WTC11 (cell line): ENCODE measurements at regions not wholly inside any gene's neighbourhood (a gene's known extent, or its start where the extent isn't known, plus 50 kb on each side); places are given as distances from the start of the nearest gene placed in this dataset.

ENCODE experiments used
- ATAC-seq: fragments of 200-7000 bp; cut with Tn5 transposase; 2 replicates; pipeline ENCODE4 v1.10.0; 2021; ENCODE audit warnings: mild to moderate bottlenecking, moderate library complexity
- CTCF ChIA-PET: fragments of 300-600 bp; sonication (Branson Sonifier 250); formaldehyde crosslinking; loops from one replicate; lab custom pipeline; 2021; ENCODE audit warnings: antibody characterized with exemption; lab: Charles Lee
- POLR2A ChIA-PET: fragments of 350-600 bp; sonication (Branson Sonifier 250); formaldehyde crosslinking; loops from one replicate; lab custom pipeline; 2021; ENCODE audit warnings: antibody characterized with exemption; lab: Charles Lee
- DNase-seq: peaks from one replicate; pipeline ENCODE4 v3.0.0; 2021; ENCODE audit warnings: low spot score
- H3K27ac Mint-ChIP-seq: 2 replicates; pipeline ENCODE4 v1.8.0; 2021; ENCODE audit warnings: mixed read lengths
- H3K27me3 Mint-ChIP-seq: 2 replicates; pipeline ENCODE4 v1.8.0; 2021; ENCODE audit warnings: low read depth, mild to moderate bottlenecking, moderate library complexity, mixed read lengths
- H3K36me3 Mint-ChIP-seq: 2 replicates; pipeline ENCODE4 v1.8.0; 2021; ENCODE audit warnings: mixed read lengths
- H3K4me1 Mint-ChIP-seq: 2 replicates; pipeline ENCODE4 v1.8.0; 2022; ENCODE audit warnings: mixed read lengths
- H3K4me3 Mint-ChIP-seq: 2 replicates; pipeline ENCODE4 v1.8.0; 2021; ENCODE audit warnings: mild to moderate bottlenecking, moderate library complexity, mixed read lengths
- H3K9me3 Mint-ChIP-seq: 2 replicates; pipeline ENCODE4 v1.8.0; 2021; ENCODE audit warnings: mixed read lengths
- CBFB ChIP-seq: sonication (generic); formaldehyde crosslinking; IDR thresholded peaks from 2 replicates; pipeline ENCODE4 v1.8.1; 2022; ENCODE audit warnings: mild to moderate bottlenecking, low read depth, missing genetic modification reagents
- CREM ChIP-seq: sonication (generic); formaldehyde crosslinking; IDR thresholded peaks from 2 replicates; pipeline ENCODE4 v1.8.1; 2022; ENCODE audit warnings: mild to moderate bottlenecking, missing genetic modification reagents, moderate library complexity
- ELF4 ChIP-seq: sonication (generic); formaldehyde crosslinking; IDR thresholded peaks from 2 replicates; pipeline ENCODE4 v1.8.1; 2022; ENCODE audit warnings: low read depth, mild to moderate bottlenecking, moderate library complexity, missing genetic modification reagents
- FOXK1 ChIP-seq: sonication (generic); formaldehyde crosslinking; IDR thresholded peaks from 2 replicates; pipeline ENCODE4 v1.8.0; 2022; ENCODE audit warnings: mild to moderate bottlenecking, moderate library complexity, missing genetic modification reagents
- IRF2 ChIP-seq: sonication (generic); formaldehyde crosslinking; IDR thresholded peaks from 2 replicates; pipeline ENCODE4 v1.8.0; 2022; ENCODE audit warnings: low read depth, missing genetic modification reagents, borderline replicate concordance
- RORB ChIP-seq: fragments of 250-450 bp; sonication (Bioruptor Pico); IDR thresholded peaks from 2 replicates; pipeline ENCODE4 v1.9.0; 2021; ENCODE audit warnings: mild to moderate bottlenecking
- SOX15 ChIP-seq: fragments of 250-450 bp; sonication (Bioruptor Pico); IDR thresholded peaks from 2 replicates; pipeline ENCODE4 v1.9.0; 2021; ENCODE audit warnings: mild to moderate bottlenecking
- TEAD4 ChIP-seq: sonication (generic); formaldehyde crosslinking; IDR thresholded peaks from 2 replicates; pipeline ENCODE4 v1.8.0; 2022; ENCODE audit warnings: mild to moderate bottlenecking, missing genetic modification reagents
- ZNF219 ChIP-seq: sonication (generic); formaldehyde crosslinking; IDR thresholded peaks from 2 replicates; pipeline ENCODE4 v1.8.0; 2023; ENCODE audit warnings: missing genetic modification reagents, mild to moderate bottlenecking, borderline replicate concordance
- ZNF232 ChIP-seq: sonication (generic); formaldehyde crosslinking; IDR thresholded peaks from 2 replicates; pipeline ENCODE4 v1.8.0; 2022; ENCODE audit warnings: mild to moderate bottlenecking, missing genetic modification reagents
- ZNF396 ChIP-seq: fragments of 250-450 bp; sonication (Bioruptor Pico); IDR thresholded peaks from 2 replicates; pipeline ENCODE4 v1.8.0; 2021; ENCODE audit warnings: mild to moderate bottlenecking, moderate library complexity, borderline replicate concordance
- ZNF423 ChIP-seq: fragments of 250-450 bp; sonication (Bioruptor Pico); IDR thresholded peaks from 2 replicates; pipeline ENCODE4 v2.1.2; 2022; ENCODE audit warnings: mild to moderate bottlenecking, moderate library complexity
- ZNF425 ChIP-seq: fragments of 250-450 bp; sonication (Bioruptor Pico); conservative IDR thresholded peaks from 2 replicates; pipeline ENCODE4 v1.9.0; 2021; ENCODE audit warnings: mild to moderate bottlenecking
- ZNF671 ChIP-seq: fragments of 250-450 bp; sonication (Bioruptor Pico); IDR thresholded peaks from 2 replicates; pipeline ENCODE4 v1.8.0; 2021; ENCODE audit warnings: mild to moderate bottlenecking
- TF ChIP-seq, protein P1 (sequence below): sonication (generic); formaldehyde crosslinking; IDR thresholded peaks from 2 replicates; pipeline ENCODE4 v1.8.1; 2023; ENCODE audit warnings: mild to moderate bottlenecking, moderate library complexity, missing genetic modification reagents
- TF ChIP-seq, protein P2 (sequence below): fragments of 250-450 bp; sonication (Bioruptor Pico); IDR thresholded peaks from 2 replicates; pipeline ENCODE4 v1.9.0; 2021; ENCODE audit warnings: mild to moderate bottlenecking, borderline replicate concordance
- TF ChIP-seq, protein P3 (sequence below): sonication (generic); formaldehyde crosslinking; IDR thresholded peaks from 2 replicates; pipeline ENCODE4 v1.8.1; 2023; ENCODE audit warnings: mild to moderate bottlenecking, missing genetic modification reagents

DNA sequence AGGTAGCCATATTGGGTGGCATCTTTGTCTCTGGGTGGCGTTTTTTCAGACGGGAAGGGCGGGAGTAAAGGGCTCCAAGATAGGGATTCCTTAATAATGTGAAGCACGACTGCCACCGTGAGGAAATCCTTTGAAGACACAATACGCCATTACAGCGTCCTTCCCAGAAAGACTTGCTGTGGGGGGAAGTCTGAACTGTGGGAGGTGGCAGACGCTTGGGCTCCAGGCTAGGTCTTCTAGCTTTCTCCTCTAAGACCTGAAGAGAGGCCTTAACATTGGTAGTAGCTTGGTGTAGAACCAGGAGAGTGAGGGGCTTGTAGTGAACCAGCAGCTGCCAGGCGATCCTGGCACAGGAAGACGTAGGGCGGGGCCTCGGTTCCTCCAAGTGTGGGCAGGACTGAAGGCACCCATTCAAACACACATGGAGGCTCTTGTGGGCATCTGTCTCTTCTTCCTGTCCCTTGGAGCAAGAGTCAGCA is 197.3 kb downstream of the OR13H1 start (continued):
- TF ChIP-seq, protein P1, sequence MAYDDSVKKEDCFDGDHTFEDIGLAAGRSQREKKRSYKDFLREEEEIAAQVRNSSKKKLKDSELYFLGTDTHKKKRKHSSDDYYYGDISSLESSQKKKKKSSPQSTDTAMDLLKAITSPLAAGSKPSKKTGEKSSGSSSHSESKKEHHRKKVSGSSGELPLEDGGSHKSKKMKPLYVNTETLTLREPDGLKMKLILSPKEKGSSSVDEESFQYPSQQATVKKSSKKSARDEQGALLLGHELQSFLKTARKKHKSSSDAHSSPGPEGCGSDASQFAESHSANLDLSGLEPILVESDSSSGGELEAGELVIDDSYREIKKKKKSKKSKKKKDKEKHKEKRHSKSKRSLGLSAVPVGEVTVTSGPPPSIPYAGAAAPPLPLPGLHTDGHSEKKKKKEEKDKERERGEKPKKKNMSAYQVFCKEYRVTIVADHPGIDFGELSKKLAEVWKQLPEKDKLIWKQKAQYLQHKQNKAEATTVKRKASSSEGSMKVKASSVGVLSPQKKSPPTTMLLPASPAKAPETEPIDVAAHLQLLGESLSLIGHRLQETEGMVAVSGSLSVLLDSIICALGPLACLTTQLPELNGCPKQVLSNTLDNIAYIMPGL (CRISPR knock-in tag), result no peak
- TF ChIP-seq, protein P2, sequence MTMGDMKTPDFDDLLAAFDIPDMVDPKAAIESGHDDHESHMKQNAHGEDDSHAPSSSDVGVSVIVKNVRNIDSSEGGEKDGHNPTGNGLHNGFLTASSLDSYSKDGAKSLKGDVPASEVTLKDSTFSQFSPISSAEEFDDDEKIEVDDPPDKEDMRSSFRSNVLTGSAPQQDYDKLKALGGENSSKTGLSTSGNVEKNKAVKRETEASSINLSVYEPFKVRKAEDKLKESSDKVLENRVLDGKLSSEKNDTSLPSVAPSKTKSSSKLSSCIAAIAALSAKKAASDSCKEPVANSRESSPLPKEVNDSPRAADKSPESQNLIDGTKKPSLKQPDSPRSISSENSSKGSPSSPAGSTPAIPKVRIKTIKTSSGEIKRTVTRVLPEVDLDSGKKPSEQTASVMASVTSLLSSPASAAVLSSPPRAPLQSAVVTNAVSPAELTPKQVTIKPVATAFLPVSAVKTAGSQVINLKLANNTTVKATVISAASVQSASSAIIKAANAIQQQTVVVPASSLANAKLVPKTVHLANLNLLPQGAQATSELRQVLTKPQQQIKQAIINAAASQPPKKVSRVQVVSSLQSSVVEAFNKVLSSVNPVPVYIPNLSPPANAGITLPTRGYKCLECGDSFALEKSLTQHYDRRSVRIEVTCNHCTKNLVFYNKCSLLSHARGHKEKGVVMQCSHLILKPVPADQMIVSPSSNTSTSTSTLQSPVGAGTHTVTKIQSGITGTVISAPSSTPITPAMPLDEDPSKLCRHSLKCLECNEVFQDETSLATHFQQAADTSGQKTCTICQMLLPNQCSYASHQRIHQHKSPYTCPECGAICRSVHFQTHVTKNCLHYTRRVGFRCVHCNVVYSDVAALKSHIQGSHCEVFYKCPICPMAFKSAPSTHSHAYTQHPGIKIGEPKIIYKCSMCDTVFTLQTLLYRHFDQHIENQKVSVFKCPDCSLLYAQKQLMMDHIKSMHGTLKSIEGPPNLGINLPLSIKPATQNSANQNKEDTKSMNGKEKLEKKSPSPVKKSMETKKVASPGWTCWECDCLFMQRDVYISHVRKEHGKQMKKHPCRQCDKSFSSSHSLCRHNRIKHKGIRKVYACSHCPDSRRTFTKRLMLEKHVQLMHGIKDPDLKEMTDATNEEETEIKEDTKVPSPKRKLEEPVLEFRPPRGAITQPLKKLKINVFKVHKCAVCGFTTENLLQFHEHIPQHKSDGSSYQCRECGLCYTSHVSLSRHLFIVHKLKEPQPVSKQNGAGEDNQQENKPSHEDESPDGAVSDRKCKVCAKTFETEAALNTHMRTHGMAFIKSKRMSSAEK, result no peak
- TF ChIP-seq ZNF425 (CRISPR knock-in tag), result no peak
- no peak for TF ChIP-seq SOX15 (CRISPR knock-in tag)
- TF ChIP-seq ZNF423 (CRISPR knock-in tag), result no peak
- no peak for TF ChIP-seq FOXK1 (CRISPR knock-in tag)
- TF ChIP-seq CREM (CRISPR knock-in tag), result no peak

DNA sequence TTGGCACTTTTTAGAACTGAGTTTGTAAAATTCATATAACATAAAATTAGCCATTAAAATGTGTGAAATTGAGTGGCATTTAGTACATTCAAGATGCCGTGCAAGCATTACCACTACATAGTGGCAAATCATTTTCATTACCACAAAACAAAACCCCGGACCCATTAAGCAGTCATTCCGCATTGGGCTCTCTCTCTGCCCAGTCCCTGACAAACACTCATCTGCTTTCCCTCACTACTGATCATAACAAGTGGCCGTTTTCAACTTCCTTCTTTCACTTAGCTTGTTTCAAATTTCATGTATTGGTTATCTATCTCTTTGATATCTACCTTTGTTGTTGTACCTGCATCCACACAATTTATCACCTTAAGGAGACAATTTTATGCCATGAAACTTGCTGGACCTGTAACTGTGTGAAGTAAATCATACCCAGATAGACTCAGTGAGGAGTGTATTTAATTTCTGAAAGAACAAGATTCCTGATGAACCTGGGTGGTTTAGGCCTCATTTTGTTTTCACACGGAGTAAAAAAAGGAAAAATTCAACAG is 202.1 kb downstream of the OR13H1 start:
- ChIA-PET POLR2A (no interaction called here), CTCF (no interaction called here)
- Mint-ChIP-seq H3K36me3 (peaks cover 64% of the 10 kb centered on the region), H3K4me1 (no peaks in the 10 kb centered on the region; the same call in 1 of the 2 replicates), H3K27ac (0 out of 2 replicates have a peak overlapping the region, but pooled peaks have one; percentile 27), H3K4me3 (no peak overlapping the region), H3K27me3 (no peaks in the 10 kb centered on the region), H3K9me3 (peaks cover 5% of the 10 kb centered on the region; the same call in 1 of the 2 replicates)
- no peak for DNase-seq
- no peak for ATAC-seq
- TF ChIP-seq ZNF671, result no peak
- no peak for TF ChIP-seq TEAD4 (CRISPR knock-in tag)
- TF ChIP-seq CBFB (CRISPR knock-in tag), result no peak
- TF ChIP-seq ZNF219 (CRISPR knock-in tag), result no peak
- no peak for TF ChIP-seq ZNF232 (CRISPR knock-in tag)
- no peak for TF ChIP-seq ELF4
- no peak for TF ChIP-seq RORB
- no peak for TF ChIP-seq ZNF396
- TF ChIP-seq, protein P3, sequence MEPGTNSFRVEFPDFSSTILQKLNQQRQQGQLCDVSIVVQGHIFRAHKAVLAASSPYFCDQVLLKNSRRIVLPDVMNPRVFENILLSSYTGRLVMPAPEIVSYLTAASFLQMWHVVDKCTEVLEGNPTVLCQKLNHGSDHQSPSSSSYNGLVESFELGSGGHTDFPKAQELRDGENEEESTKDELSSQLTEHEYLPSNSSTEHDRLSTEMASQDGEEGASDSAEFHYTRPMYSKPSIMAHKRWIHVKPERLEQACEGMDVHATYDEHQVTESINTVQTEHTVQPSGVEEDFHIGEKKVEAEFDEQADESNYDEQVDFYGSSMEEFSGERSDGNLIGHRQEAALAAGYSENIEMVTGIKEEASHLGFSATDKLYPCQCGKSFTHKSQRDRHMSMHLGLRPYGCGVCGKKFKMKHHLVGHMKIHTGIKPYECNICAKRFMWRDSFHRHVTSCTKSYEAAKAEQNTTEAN (CRISPR knock-in tag), result no peak
- TF ChIP-seq IRF2 (CRISPR knock-in tag), result no peak
- TF ChIP-seq CREM (CRISPR knock-in tag), result no peak
- TF ChIP-seq, protein P1 (CRISPR knock-in tag), result no peak
